Left lung (tissue), 4 donors: ENCODE measurements at regions not wholly inside any gene's neighbourhood (a gene's known extent, or its start where the extent isn't known, plus 50 kb on each side); places are given as distances from the start of the nearest gene placed in this dataset.

Experiments
- ATAC-seq: fragments of 200-7000 bp; cut with Tn5 transposase; one replicate; pipeline ENCODE4 v1.9.1; 2020; ENCODE audit warnings: moderate library complexity
- DNase-seq, 4 donors: peaks; one replicate each; pipeline ENCODE4 v3.0.0-alpha.2; 2013 to 2020
- H3K27ac ChIP-seq, 2 donors: fragments of 200-600 bp; sonication (generic) in 1 of 2; one replicate each; pipeline versions ENCODE4 v1.5.0 to v1.8.0; 2020 to 2021
- H3K27me3 ChIP-seq, 2 donors: fragments of 200-600 bp; sonication (generic) in 1 of 2; one replicate each; pipeline versions ENCODE4 v1.5.0 to v1.8.0; 2020 to 2021
- H3K36me3 ChIP-seq, 2 donors: fragments of 200-600 bp; sonication (generic) in 1 of 2; one replicate each; pipeline versions ENCODE4 v1.5.0 to v1.8.0; 2020 to 2021
- H3K4me1 ChIP-seq, 2 donors: fragments of 200-600 bp; one replicate each; pipeline ENCODE4 v1.8.0; 2021
- H3K4me3 ChIP-seq, 2 donors: fragments of 200-600 bp; sonication (generic) in 1 of 2; one replicate each; pipeline versions ENCODE4 v1.5.0 to v1.8.0; 2020 to 2021; ENCODE audit warnings: mild to moderate bottlenecking in 1 of 2
- H3K9me3 ChIP-seq, 2 donors: fragments of 200-600 bp; sonication (generic) in 1 of 2; one replicate each; pipeline versions ENCODE4 v1.5.0 to v1.8.0; 2020 to 2021
- intact Hi-C, 2 donors: fragments of 100-400 bp; cut with DNase I; formaldehyde crosslinking; loops; one replicate each; pipeline versions ENCODE4 v1.11.2 to v1.14.2; 2022
- TF ChIP-seq, protein P1 (sequence below), 2 donors: fragments of 200-600 bp; sonication (generic) in 1 of 2; IDR thresholded peaks; one replicate each; pipeline versions ENCODE4 v1.5.0 to v1.8.0; 2021; ENCODE audit warnings: antibody characterized with exemption in 2 of 2
- donor health status: DM: no; HTN: yes; CAD: no.
- donor health status: DM: no; HTN: no; CAD: no.

- Histone ChIP-seq H3K27ac (no peak overlapping the region), H3K4me1 (no peaks in the 10 kb centered on the region), H3K4me3 (no peak overlapping the region), H3K27me3 (peaks cover 0 to 85% of the 10 kb centered on the region in 2 donors), H3K36me3 (no peaks in the 10 kb centered on the region), H3K9me3 (no peaks in the 10 kb centered on the region)
- intact Hi-C loops, result no loop called here
- ATAC-seq (no peak), DNase-seq (no peak)
- TF ChIP-seq, protein P1, sequence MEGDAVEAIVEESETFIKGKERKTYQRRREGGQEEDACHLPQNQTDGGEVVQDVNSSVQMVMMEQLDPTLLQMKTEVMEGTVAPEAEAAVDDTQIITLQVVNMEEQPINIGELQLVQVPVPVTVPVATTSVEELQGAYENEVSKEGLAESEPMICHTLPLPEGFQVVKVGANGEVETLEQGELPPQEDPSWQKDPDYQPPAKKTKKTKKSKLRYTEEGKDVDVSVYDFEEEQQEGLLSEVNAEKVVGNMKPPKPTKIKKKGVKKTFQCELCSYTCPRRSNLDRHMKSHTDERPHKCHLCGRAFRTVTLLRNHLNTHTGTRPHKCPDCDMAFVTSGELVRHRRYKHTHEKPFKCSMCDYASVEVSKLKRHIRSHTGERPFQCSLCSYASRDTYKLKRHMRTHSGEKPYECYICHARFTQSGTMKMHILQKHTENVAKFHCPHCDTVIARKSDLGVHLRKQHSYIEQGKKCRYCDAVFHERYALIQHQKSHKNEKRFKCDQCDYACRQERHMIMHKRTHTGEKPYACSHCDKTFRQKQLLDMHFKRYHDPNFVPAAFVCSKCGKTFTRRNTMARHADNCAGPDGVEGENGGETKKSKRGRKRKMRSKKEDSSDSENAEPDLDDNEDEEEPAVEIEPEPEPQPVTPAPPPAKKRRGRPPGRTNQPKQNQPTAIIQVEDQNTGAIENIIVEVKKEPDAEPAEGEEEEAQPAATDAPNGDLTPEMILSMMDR (IDR thresholded peaks at IDR 0.05), result no peak
These were observed 169.4 kb downstream of the ACTL8 start for GRCh38 chr1:17924578-17924977.

DNA sequence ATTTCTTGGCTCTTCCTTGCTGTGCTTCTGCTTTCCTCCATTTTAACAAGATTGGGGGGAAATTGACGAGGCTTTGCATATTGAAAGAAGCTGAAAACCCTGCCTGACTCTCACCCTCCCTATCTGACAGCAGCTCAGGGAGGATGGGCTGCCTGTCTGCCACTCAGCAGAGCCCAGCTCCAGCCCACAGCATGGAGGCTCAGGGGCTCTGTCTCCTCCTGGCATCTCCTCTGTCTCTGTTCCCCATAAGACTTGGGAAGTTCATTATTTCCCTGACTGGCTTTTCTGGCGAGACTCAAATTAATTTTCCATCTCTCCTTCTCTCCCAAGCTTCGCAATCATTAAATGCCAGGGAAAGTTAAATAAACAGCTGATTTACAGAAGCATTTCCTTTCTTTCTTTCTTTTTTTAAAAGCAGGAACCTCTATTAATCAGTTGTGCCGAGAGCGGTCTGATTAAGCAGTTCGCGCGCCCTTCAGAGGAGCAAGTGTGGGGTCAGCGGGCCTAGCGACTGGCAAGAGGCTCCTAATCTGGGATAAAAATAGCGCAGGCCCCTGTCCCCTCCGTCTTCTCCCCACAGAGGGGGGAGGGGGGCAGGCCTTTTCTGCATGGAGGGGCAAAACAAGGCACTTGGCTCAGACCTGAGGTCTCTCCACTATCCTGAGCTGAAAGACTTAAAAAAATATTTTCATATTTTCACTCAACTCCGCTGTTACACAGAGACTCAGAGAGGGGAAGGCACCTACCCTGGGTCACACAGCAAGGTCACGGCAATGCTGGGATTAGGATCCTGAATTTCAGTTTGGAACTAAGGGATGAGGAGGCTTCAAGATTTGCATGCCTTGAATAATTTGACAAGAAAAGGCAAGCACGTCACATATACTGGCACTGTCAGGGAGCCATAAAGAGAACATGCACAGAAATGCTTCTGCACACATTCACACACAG, 170.4 kb downstream of the ACTL8 start:
- TF ChIP-seq, protein P1 (IDR thresholded peaks at IDR 0.05), result no peak
- ATAC-seq (no peak), DNase-seq (no peak)
- no peaks in the 10 kb centered on the region for H3K9me3 ChIP-seq
- no peak overlapping the region for H3K4me3 ChIP-seq
- intact Hi-C loops, result no loop called here
- H3K27ac ChIP-seq, result no peak overlapping the region
- no peaks in the 10 kb centered on the region for H3K36me3 ChIP-seq
- H3K4me1 ChIP-seq, result no peaks in the 10 kb centered on the region
- peaks cover 0 to 85% of the 10 kb centered on the region in 2 donors for H3K27me3 ChIP-seq

GRCh38 chr1:17926906-17927305, 171.8 kb downstream of the ACTL8 start:
- TF ChIP-seq, protein P1 (IDR thresholded peaks at IDR 0.05), result no peak
- no peaks in the 10 kb centered on the region for H3K9me3 ChIP-seq
- no peaks in the 10 kb centered on the region for H3K36me3 ChIP-seq
- ATAC-seq, result no peak
- no peak for DNase-seq
- H3K4me1 ChIP-seq, result no peaks in the 10 kb centered on the region
- H3K4me3 ChIP-seq, result no peak overlapping the region
- H3K27me3 ChIP-seq, result peaks cover 0 to 78% of the 10 kb centered on the region in 2 donors
- intact Hi-C loops, result no loop called here
- H3K27ac ChIP-seq, result no peak overlapping the region

DNA sequence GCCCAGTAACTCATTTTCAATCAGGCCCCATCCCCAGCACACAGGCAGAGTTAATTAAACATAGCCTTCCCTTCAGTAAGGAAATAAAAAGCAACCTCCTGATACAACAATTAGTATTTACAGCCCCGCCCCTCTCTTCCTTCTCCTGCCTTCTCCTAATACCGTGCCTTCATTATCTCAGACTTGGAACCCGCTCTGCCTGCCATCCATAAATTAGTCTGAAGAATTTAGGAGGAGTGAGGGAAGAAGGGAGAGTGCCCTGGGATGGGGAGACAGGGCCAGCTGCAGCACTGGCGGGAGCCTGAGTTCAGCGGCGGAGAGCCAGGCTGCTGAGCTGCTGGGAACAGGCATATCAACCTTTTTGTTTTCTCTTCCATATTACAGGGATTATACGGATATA, 172.8 kb downstream of the ACTL8 start:
- Histone ChIP-seq H3K4me3 (no peak overlapping the region), H3K4me1 (no peaks in the 10 kb centered on the region), H3K36me3 (no peaks in the 10 kb centered on the region), H3K27me3 (peaks cover 0 to 71% of the 10 kb centered on the region in 2 donors), H3K9me3 (no peaks in the 10 kb centered on the region), H3K27ac (no peak overlapping the region)
- DNase-seq (no peak), ATAC-seq (no peak)
- intact Hi-C loops, result no loop called here
- TF ChIP-seq, protein P1 (IDR thresholded peaks at IDR 0.05), result no peak

DNA sequence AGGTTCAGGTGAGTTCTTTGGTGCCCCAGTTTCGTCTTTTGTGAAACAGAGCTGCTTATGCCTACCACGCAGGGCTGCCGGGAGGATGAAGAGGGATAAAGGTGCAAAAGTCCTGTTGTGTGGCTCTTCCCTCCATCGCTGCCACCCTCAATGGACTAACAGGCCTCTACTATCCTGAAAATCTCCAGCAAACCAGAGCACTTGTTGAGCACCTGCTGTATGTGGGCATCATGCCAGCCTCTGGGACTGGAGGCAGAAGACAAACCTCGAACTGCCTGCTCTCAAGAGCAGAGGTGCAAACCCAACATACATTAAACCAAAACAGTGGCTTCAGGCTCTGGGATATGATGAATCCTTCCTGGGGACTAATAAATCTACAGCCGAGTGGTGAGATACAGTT, 174.1 kb downstream of the ACTL8 start:
- ATAC-seq (no peak), DNase-seq (no peak)
- no peaks in the 10 kb centered on the region for H3K9me3 ChIP-seq
- no peak overlapping the region for H3K4me3 ChIP-seq
- H3K36me3 ChIP-seq, result no peaks in the 10 kb centered on the region
- intact Hi-C loops, result no loop called here
- H3K4me1 ChIP-seq, result no peaks in the 10 kb centered on the region
- H3K27ac ChIP-seq, result no peak overlapping the region
- TF ChIP-seq, protein P1 (IDR thresholded peaks at IDR 0.05), result no peak
- H3K27me3 ChIP-seq, result peaks cover 0 to 73% of the 10 kb centered on the region in 2 donors
